ENCODE measurements at regions not wholly inside any gene's neighbourhood (a gene's known extent, or its start where the extent isn't known, plus 50 kb on each side); places are given as distances from the start of the nearest gene placed in this dataset.

DNA sequence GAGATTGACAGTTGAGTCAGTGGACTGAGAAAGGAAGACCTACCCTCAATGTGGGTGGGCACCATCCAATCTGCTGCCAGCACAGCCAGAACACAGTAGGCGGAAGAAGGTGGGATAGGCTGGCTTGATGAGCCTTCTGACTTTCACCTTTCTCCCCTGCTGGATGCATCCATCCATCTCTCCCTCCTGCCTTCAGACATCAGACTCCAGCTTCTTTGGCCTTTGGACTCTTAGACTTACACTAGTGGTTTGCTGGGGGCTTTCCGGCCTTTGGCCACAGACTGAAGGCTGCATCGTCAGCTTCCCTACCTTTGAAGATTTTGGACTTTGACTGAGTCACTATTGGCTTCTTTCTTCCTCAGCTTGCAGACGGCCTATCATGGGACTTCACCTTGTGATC lies 456.5 kb upstream of the MIS18BP1 start:
- TF ChIP-seq CTCF (IDR thresholded peaks at IDR 0.05; ENCODE audit: low read length): no peak
- no peak for TF ChIP-seq EZH2 (optimal IDR thresholded peaks at IDR 0.05; ENCODE audit: low read depth, low read length)
- TF ChIP-seq EZH2phosphoT487 (IDR thresholded peaks at IDR 0.05; ENCODE audit: low read length): no peak

All from MM.1S (cell line).